MM.1S (cell line): ENCODE measurements at regions not wholly inside any gene's neighbourhood (a gene's known extent, or its start where the extent isn't known, plus 50 kb on each side); places are given as distances from the start of the nearest gene placed in this dataset.

Experiments used
- DNase-seq: peaks from one replicate; pipeline ENCODE4 v3.0.0-alpha.2; 2015
- H2AFZ ChIP-seq: fragments of 300-600 bp; sonication (generic); 2 replicates; pipeline ENCODE4 v1.6.0; 2016; ENCODE audit warnings: antibody characterized with exemption, low read length
- H3F3A ChIP-seq: fragments of 300-600 bp; sonication (generic); 2 replicates; pipeline ENCODE4 v1.6.1; 2016; ENCODE audit warnings: mild to moderate bottlenecking, antibody characterized with exemption, low read length, moderate library complexity, mixed read lengths; ENCODE audit not compliant: insufficient read depth
- H3K27ac ChIP-seq: fragments of 300-600 bp; sonication (generic); 2 replicates; pipeline ENCODE4 v1.5.1; 2016; ENCODE audit warnings: mild to moderate bottlenecking, low read length
- H3K27me3 ChIP-seq: fragments of 300-600 bp; sonication (generic); replicated peaks from 2 replicates; pipeline ENCODE4 v1.6.0; 2016; ENCODE audit warnings: low read length; ENCODE audit not compliant: insufficient read depth
- H3K36me3 ChIP-seq: fragments of 300-600 bp; sonication (generic); replicated peaks from 2 replicates; pipeline ENCODE4 v1.6.1; 2016; ENCODE audit warnings: mild to moderate bottlenecking, low read length, mixed read lengths; ENCODE audit not compliant: insufficient read depth
- H3K4me1 ChIP-seq: fragments of 300-600 bp; sonication (generic); 2 replicates; pipeline ENCODE4 v1.6.1; 2016; ENCODE audit warnings: low read length, mixed read lengths
- H3K4me2 ChIP-seq: fragments of 300-600 bp; sonication (generic); 2 replicates; pipeline ENCODE4 v1.6.0; 2016; ENCODE audit warnings: low read depth, low read length
- H3K4me3 ChIP-seq: fragments of 300-600 bp; sonication (generic); 2 replicates; pipeline ENCODE4 v1.5.1; 2016; ENCODE audit warnings: low read length, mixed read lengths
- H3K79me2 ChIP-seq: fragments of 300-600 bp; sonication (generic); 2 replicates; pipeline ENCODE4 v1.6.1; 2016; ENCODE audit warnings: mixed run types, low read length, mixed read lengths
- H3K9ac ChIP-seq: fragments of 300-600 bp; sonication (generic); 2 replicates; pipeline ENCODE4 v1.6.1; 2016; ENCODE audit warnings: low read length, mixed read lengths
- H3K9me2 ChIP-seq: fragments of 300-600 bp; sonication (generic); replicated peaks from 2 replicates; pipeline ENCODE4 v1.6.1; 2016; ENCODE audit warnings: mild to moderate bottlenecking, low read length, mixed read lengths; ENCODE audit not compliant: insufficient read depth
- H3K9me3 ChIP-seq: fragments of 300-600 bp; sonication (generic); replicated peaks from 2 replicates; pipeline ENCODE4 v1.6.1; 2016; ENCODE audit warnings: mild to moderate bottlenecking, low read length, mixed read lengths; ENCODE audit not compliant: insufficient read depth
- H4K20me1 ChIP-seq: fragments of 300-600 bp; sonication (generic); 2 replicates; pipeline ENCODE4 v1.6.1; 2016; ENCODE audit warnings: mild to moderate bottlenecking, low read length, moderate library complexity, mixed read lengths; ENCODE audit not compliant: insufficient read depth
- CTCF ChIP-seq: fragments of 300-600 bp; sonication (generic); IDR thresholded peaks from 2 replicates; pipeline ENCODE4 v1.5.1; 2016; ENCODE audit warnings: antibody characterized with exemption, low read length, mixed read lengths
- EZH2 ChIP-seq: fragments of 300-600 bp; sonication (generic); optimal IDR thresholded peaks from 2 replicates; pipeline ENCODE3; 2017; ENCODE audit warnings: low read depth, mild to moderate bottlenecking, antibody characterized with exemption, low read length, mixed read lengths
- EZH2phosphoT487 ChIP-seq: fragments of 300-600 bp; sonication (generic); IDR thresholded peaks from 2 replicates; pipeline ENCODE4 v1.6.1; 2018; ENCODE audit warnings: antibody characterized with exemption, low read length

GRCh38 chr9:93892748-93893147 lies 62.4 kb downstream of the BARX1 start:
- no peaks in the 10 kb centered on the region for H3K9me2 ChIP-seq
- no peak overlapping the region for H3K4me2 ChIP-seq
- no peaks in the 10 kb centered on the region for H3F3A ChIP-seq
- H3K4me1 ChIP-seq, result no peaks in the 10 kb centered on the region
- no peak for TF ChIP-seq EZH2phosphoT487
- DNase-seq, result no peak
- H4K20me1 ChIP-seq, result no peaks in the 10 kb centered on the region
- no peaks in the 10 kb centered on the region for H3K36me3 ChIP-seq
- no peaks in the 10 kb centered on the region for H3K9me3 ChIP-seq
- H3K9ac ChIP-seq, result no peak overlapping the region
- no peaks in the 10 kb centered on the region for H3K79me2 ChIP-seq
- H3K27ac ChIP-seq, result no peak overlapping the region
- no peak overlapping the region for H2AFZ ChIP-seq
- no peaks in the 10 kb centered on the region for H3K27me3 ChIP-seq
- H3K4me3 ChIP-seq, result no peak overlapping the region

- H3K36me3 ChIP-seq, result no peaks in the 10 kb centered on the region
- no peak overlapping the region for H3K4me2 ChIP-seq
- H3K9me2 ChIP-seq, result no peaks in the 10 kb centered on the region
- H4K20me1 ChIP-seq, result no peaks in the 10 kb centered on the region
- H3K9ac ChIP-seq, result no peak overlapping the region
- no peak for TF ChIP-seq CTCF
- TF ChIP-seq EZH2, result no peak
- TF ChIP-seq EZH2phosphoT487, result no peak
- no peaks in the 10 kb centered on the region for H3K27me3 ChIP-seq
- H3F3A ChIP-seq, result no peaks in the 10 kb centered on the region
- no peak overlapping the region for H3K4me3 ChIP-seq
- H3K4me1 ChIP-seq, result no peaks in the 10 kb centered on the region
- no peak for DNase-seq
- H3K27ac ChIP-seq, result no peak overlapping the region
- H3K79me2 ChIP-seq, result no peaks in the 10 kb centered on the region
- no peak overlapping the region for H2AFZ ChIP-seq
- no peaks in the 10 kb centered on the region for H3K9me3 ChIP-seq
Observed at GRCh38 chr9:93891549-93892310, 63.4 kb downstream of the BARX1 start.

GRCh38 chr9:93891050-93891449 lies 64.1 kb downstream of the BARX1 start:
- Histone ChIP-seq H3F3A (no peaks in the 10 kb centered on the region), H3K79me2 (no peaks in the 10 kb centered on the region), H3K4me1 (no peaks in the 10 kb centered on the region), H3K9ac (no peak overlapping the region), H3K27me3 (no peaks in the 10 kb centered on the region), H3K27ac (no peak overlapping the region), H3K4me3 (no peak overlapping the region), H2AFZ (no peak overlapping the region), H3K9me2 (no peaks in the 10 kb centered on the region), H3K9me3 (no peaks in the 10 kb centered on the region), H3K36me3 (no peaks in the 10 kb centered on the region), H4K20me1 (no peaks in the 10 kb centered on the region), H3K4me2 (no peak overlapping the region)
- DNase-seq, result no peak
- no peak for TF ChIP-seq CTCF
- TF ChIP-seq EZH2phosphoT487, result no peak
- no peak for TF ChIP-seq EZH2

- Histone ChIP-seq H3K9ac (no peak overlapping the region), H3K4me3 (no peak overlapping the region), H3K4me2 (no peak overlapping the region), H3F3A (no peaks in the 10 kb centered on the region), H2AFZ (no peak overlapping the region), H3K9me3 (no peaks in the 10 kb centered on the region), H3K36me3 (no peaks in the 10 kb centered on the region), H3K27ac (no peak overlapping the region), H3K9me2 (no peaks in the 10 kb centered on the region), H4K20me1 (no peaks in the 10 kb centered on the region), H3K4me1 (no peaks in the 10 kb centered on the region), H3K27me3 (no peaks in the 10 kb centered on the region), H3K79me2 (no peaks in the 10 kb centered on the region)
- no peak for DNase-seq
- TF ChIP-seq CTCF, result no peak
- no peak for TF ChIP-seq EZH2phosphoT487
- TF ChIP-seq EZH2, result no peak
Observed at GRCh38 chr9:93890436-93890935, 64.7 kb downstream of the BARX1 start.
